HG03565 (cell line): ENCODE measurements at regions not wholly inside any gene's neighbourhood (a gene's known extent, or its start where the extent isn't known, plus 50 kb on each side); places are given as distances from the start of the nearest gene placed in this dataset.

ENCODE experiments used
- ATAC-seq: cut with Tn5 transposase; IDR thresholded peaks from one replicate; pipeline ENCODE4 v1.9.1; 2021; ENCODE audit warnings: mild to moderate bottlenecking, moderate library complexity; ENCODE audit not compliant: unreplicated experiment

GRCh38 chr19:31596751-31597150 is 247.5 kb upstream of the TSHZ3 start:
- no peak for ATAC-seq

GRCh38 chr19:31597616-31598015 is 248.4 kb upstream of the TSHZ3 start:
- no peak for ATAC-seq

GRCh38 chr19:31598730-31599238 is 249.5 kb upstream of the TSHZ3 start:
- no peak for ATAC-seq

DNA sequence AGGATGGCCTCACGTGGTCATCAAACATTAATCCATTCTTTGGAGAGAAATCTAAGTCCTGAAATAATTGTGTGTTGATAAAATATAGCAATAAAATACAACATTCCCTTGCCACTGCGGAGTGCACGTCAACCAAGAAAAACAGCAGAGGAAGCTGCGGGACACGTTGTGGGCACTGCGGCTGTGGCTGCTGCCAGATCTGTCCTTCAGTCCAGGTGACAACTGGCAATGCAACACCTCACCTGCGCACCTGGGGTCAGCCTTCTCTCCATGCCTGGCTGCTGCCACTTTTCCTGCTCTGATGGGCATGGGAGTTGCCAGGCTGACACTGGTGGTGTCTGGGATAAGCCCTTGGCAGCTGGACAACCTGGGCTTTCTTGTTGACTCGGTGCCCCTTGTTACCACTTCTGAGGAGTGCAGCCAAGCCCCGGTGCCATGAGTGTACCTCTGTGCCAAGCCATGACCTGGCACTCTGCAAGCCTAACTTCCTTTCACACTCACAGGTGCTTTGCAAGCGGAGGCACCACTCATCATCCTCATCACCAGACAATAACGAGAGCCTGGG is 251.6 kb upstream of the TSHZ3 start:
- ATAC-seq = no peak

GRCh38 chr19:31601855-31602254 is 252.6 kb upstream of the TSHZ3 start:
- no peak for ATAC-seq

- ATAC-seq = no peak
Measured at GRCh38 chr19:31602548-31602947, 253.3 kb upstream of the TSHZ3 start.

DNA sequence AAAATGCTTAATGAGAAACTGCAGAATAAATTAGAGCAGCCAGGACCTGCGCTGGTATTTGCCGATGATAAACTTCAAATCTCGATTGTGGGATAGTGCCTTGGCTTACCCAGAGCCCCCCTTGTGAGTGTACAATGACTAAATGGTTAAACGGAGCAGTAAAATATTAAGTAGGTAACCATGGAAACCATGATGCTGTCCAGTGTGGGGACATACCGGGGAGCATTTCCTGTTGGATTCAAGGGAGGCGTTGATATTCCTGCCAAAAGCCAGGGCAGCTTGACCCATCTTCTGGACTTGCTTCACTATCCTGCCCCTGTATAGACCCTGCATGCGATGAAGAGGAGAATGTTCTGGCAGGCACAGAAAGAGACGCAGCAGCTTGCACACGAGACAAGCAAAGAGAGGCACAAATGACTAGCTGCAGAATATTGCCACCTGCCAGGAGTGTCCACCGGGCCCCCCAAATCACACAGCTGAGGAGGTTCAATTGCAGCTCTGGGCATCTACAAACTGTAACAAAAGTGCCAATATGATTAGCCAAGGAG is 255.3 kb upstream of the TSHZ3 start:
- no peak for ATAC-seq

GRCh38 chr19:31610018-31610417 is 260.8 kb upstream of the TSHZ3 start:
- ATAC-seq = no peak

- ATAC-seq = no peak
Measured at GRCh38 chr19:31611046-31611877, 262.0 kb upstream of the TSHZ3 start.

DNA sequence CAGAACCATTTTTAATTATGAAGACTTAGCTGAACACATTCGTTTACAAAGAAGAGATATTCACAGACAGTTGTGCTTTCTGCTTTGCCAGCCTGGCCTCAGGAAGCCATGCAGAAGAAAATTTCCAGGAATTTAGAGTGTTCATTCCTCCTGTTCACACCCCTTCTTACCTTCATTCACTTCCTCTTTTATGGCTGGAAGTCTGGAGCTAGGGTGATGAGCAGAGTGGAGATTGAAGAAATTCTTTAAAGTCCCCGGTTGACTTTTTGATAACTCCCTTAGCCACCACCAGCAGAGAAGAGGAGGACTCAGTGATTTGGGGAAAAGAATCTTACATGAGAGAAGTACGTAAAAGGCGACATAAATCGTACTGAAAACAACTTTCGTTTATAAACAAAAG is 263.6 kb upstream of the TSHZ3 start:
- ATAC-seq = no peak

GRCh38 chr19:31613683-31614219 is 264.5 kb upstream of the TSHZ3 start:
- ATAC-seq = no peak

DNA sequence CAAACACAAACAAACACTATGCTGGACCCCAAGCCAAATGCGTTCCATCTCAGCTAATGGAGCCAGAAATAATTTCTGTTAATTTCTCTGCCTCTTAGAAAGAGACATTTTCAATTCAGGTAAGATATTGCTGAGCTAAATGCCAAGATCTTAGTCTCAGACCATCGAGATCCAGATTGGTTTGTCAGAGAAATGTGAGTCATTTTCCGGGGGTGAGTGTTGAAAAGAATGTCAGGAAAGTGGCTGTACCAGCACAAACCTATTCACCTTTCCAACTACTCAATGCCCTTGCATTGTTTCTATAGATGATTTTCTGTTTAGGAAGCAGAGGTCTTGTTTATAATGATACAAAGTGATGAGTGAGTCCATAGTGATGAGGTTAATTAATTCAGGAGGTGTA is 266.8 kb upstream of the TSHZ3 start:
- no peak for ATAC-seq

DNA sequence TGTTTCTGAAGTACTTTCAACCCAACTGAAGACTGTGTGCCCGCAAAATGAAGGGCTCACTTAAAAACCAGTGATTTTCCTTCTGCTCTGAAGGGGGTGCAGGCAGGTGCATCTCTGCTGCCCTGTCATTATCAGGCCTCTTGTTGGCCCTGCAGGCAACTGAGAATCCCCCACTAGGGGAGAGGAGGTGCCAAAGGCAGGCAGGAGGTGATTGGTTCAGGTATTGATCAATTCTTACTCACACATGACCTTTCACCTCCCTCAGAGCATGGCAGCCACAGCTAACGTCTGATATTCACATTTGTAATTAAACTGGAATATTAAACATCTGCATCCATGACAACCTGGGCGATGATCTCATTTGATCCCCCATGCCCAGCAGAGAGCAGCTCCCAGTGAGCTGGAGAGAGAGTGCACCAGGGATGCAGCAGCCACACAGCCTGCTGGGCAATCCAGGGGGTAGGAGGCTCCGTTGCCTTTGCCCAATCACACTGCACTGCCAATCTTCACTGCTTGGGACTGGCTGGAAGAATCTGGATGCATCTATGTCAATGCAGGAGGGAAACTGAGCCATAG is 267.9 kb upstream of the TSHZ3 start:
- ATAC-seq = no peak

DNA sequence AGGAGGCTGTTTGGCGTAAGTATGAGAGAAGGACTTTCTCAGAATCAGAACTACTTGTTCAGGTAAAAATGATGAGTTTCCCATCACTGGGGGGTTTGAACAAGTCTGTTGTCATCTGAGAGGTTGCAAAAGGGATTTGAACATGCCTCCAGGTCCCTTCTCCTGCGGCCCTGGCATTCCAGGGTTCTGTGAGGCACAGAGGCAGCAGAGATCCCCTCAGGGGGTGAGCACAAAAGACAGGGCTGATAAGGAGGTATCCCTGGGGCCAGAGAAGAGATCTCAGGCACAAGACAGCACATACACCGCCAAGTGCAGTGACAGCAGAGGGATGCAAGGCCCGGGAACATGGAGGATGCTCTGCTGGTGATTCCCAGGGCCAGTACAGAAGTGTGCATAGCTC is 275.8 kb upstream of the TSHZ3 start:
- no peak for ATAC-seq

DNA sequence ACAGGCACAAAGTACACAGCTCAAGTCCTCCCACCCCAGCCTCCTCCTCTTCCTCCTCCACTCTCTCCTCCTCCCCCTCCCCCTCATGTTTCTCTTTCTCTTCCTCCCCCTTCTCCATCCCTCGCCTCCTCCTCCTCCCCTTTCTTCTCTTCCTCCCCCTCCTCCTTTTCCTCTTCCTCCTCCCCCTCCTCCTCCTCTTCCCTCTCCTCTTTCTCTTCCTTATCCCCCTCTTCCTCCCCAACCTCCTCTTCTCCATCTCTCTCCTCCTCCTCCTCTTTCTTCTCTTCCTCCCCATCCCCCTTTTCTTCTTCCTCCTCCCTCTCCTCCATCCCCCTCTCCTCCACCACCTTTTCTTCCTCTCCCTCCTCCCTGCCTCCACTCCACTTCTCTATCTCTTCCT is 276.3 kb upstream of the TSHZ3 start:
- no peak for ATAC-seq

GRCh38 chr19:31626941-31627340 is 277.7 kb upstream of the TSHZ3 start:
- no peak for ATAC-seq

DNA sequence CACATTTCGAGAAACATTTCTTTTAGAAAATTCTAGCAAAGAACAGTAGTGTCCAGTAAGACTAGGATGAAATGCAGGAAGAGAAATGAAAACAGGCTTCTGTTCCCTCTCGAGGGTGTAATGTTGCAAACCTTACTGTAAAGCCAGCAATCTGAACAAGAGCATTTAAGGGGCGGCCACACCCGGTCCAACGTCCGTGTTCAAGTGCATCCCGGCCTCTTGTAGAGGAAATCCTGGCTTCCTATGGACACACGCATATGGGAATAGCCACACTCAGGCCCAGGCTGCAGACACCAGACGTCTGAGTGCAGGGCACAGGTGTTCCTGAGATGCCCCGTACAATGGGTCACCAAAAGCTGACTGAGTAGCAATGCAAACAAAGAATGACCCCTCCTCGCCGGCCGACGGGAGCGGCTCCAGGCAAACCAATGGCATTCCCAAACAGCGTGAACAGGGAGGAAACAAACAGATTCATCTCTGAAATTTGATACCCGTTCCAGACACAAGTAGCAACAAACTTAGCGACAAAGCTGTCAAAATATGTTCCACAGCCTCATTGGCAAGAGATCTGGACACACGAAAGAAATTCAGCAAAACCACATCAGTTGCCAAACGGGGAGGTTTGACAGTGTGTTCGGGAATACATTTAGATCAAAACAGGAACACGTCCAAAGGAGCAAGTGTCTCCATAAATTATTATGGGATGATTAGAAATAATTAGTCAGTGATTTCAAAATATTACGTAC is 278.6 kb upstream of the TSHZ3 start:
- ATAC-seq = no peak

DNA sequence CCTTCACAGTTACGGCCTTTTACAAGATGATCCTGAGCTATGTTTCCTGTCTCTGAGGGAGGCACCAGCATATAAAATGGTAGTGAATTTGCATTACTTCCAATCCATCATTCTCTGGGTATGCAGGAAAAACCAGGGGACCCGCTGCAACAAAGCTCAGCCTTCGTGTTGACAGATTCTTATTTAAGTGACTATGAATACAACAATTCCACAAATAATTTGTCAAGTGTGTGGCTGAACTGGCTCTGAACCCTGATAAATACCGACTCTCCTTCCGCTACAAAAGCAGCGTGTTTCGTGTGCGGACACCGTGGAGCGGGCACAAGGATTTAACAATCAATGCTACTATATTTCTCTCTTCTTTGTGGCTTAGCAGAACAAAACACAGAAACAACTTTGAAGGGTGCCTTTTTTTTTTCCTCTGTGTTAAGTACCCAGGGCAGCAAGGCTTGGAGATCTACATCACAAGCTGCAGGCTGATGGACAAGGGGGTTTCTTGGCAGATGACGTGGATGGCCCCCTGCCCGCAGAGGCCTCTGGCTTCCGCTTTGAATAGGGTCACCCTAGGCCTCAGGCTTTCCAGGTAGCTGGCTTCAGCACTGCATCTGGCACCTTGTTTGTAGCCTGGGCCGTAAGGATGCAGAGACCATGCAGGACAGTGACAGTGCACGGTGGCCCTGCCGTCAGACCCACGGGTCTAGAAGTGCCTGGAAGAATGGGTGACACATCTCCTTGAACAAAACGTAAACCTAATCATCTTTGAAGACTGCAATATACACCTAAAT is 280.5 kb upstream of the TSHZ3 start:
- no peak for ATAC-seq

- ATAC-seq = no peak
Measured at GRCh38 chr19:31633014-31633413, 283.8 kb upstream of the TSHZ3 start.

- no peak for ATAC-seq
Measured at GRCh38 chr19:31639306-31639705, 290.1 kb upstream of the TSHZ3 start.
